Nephron progenitor cell (in vitro differentiated cells): ENCODE measurements at regions not wholly inside any gene's neighbourhood (a gene's known extent, or its start where the extent isn't known, plus 50 kb on each side); places are given as distances from the start of the nearest gene placed in this dataset.

ENCODE experiments used
- DNase-seq: peaks from one replicate; pipeline ENCODE4 v3.0.0; 2021
- H3K27ac Mint-ChIP-seq: 2 replicates; pipeline ENCODE4 v1.8.0; 2021; ENCODE audit warnings: mild to moderate bottlenecking, moderate library complexity, mixed read lengths
- H3K27me3 Mint-ChIP-seq: 2 replicates; pipeline ENCODE4 v1.8.0; 2021; ENCODE audit warnings: mild to moderate bottlenecking, low read depth, mixed read lengths; ENCODE audit not compliant: poor library complexity
- H3K36me3 Mint-ChIP-seq: 2 replicates; pipeline ENCODE4 v1.8.0; 2021; ENCODE audit warnings: low read depth, mixed read lengths
- H3K4me1 Mint-ChIP-seq: 2 replicates; pipeline ENCODE4 v1.8.0; 2021; ENCODE audit warnings: mixed read lengths
- H3K4me3 Mint-ChIP-seq: 2 replicates; pipeline ENCODE4 v1.8.0; 2021; ENCODE audit warnings: mild to moderate bottlenecking, moderate library complexity, mixed read lengths
- H3K9me3 Mint-ChIP-seq: 2 replicates; pipeline ENCODE4 v1.8.0; 2021; ENCODE audit warnings: mild to moderate bottlenecking, moderate library complexity, mixed read lengths
- CTCF ChIP-seq: fragments of 200-600 bp; sonication (generic); IDR thresholded peaks from 2 replicates; pipeline ENCODE4 v1.5.0; 2021; ENCODE audit warnings: antibody characterized with exemption

DNA sequence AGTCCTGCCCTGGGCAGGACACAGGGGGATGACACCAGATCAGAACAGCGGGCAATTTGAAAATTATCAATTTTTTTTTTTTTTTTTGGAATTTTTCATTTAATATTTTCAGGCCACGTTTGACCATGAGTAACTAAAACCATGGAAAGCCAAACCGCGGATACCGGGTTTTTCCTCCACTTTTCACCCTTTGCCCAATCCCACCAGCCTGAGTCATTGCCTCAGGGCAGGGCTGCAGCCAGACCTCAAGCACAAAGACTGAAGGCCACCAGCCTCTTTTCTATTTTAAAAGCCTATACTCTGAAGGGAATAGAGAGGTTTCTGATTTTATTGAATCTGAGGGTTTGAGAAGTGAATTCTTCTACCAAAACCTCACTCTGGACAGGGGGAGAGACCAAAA, 381.1 kb downstream of the IRS1 start:
- Mint-ChIP-seq H3K4me1 (peaks cover 2% of the 10 kb centered on the region), H3K9me3 (no peaks in the 10 kb centered on the region), H3K27me3 (peaks cover 5% of the 10 kb centered on the region), H3K4me3 (no peak overlapping the region), H3K36me3 (no peaks in the 10 kb centered on the region), H3K27ac (no peak overlapping the region)
- no peak for DNase-seq
- no peak for TF ChIP-seq CTCF

DNA sequence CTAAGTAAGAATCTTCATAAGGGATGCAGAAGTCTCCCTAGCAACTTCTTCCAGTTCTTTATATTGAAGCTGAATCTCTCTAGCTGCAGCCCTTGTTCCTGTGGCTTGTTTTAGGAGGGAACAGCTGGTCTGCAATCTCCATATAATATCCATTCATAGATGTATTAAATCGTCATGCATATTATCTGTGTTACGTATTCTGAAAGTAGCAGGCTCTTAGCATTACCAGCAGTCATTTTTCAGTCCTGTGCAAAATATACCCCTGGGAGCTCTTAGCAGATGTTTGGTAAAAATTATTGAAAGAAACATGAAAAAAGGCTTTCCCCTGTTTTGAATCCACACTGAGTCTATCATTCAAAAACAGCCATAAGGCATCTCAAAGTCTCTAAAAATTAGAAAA, 385.3 kb downstream of the IRS1 start:
- H3K36me3 Mint-ChIP-seq = no peaks in the 10 kb centered on the region
- no peaks in the 10 kb centered on the region for H3K9me3 Mint-ChIP-seq
- peaks cover 10% of the 10 kb centered on the region for H3K4me1 Mint-ChIP-seq
- peaks cover 5% of the 10 kb centered on the region for H3K27me3 Mint-ChIP-seq
- DNase-seq = no peak
- TF ChIP-seq CTCF = no peak
- H3K27ac Mint-ChIP-seq = no peak overlapping the region
- H3K4me3 Mint-ChIP-seq = no peak overlapping the region

- Mint-ChIP-seq H3K27me3 (peaks cover 5% of the 10 kb centered on the region), H3K9me3 (no peaks in the 10 kb centered on the region), H3K36me3 (no peaks in the 10 kb centered on the region), H3K4me1 (peaks cover 10% of the 10 kb centered on the region), H3K4me3 (no peak overlapping the region), H3K27ac (no peak overlapping the region)
- TF ChIP-seq CTCF = no peak
- DNase-seq = no peak
These were observed 386.0 kb downstream of the IRS1 start for GRCh38 chr2:226413498-226414130.

DNA sequence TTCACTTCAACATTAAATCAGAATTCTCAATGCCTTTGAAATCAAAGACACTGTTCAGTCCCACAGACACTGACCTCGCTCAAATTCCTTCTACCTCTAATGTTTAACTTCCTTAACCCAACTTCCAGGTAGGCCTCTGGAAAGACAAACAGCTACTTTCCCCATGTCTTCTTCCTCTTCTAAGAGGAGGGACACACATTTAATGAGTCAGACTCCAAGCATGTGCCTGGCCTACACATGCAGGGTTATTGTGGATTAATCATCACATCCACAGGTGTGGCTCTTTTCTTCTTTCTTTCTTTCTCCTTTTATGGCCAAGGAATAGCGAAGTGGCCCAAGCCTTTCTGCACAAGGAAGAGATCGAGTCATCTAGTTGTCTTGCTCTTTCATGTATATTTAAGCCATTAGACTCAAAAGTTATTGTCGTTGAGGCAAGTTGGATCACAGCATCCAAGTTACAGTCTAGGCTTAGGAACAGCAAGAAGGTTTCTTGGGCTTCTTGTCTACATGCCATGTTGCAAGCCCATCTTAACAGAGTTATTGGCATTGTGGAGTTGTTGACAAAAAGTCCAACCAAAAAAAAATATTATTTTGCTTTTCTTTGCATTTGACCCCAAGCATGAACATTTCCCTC, 387.8 kb downstream of the IRS1 start:
- H3K4me1 Mint-ChIP-seq = peaks cover 15% of the 10 kb centered on the region
- DNase-seq = no peak
- H3K27ac Mint-ChIP-seq = no peak overlapping the region
- H3K9me3 Mint-ChIP-seq = no peaks in the 10 kb centered on the region
- peaks cover 5% of the 10 kb centered on the region for H3K27me3 Mint-ChIP-seq
- no peak for TF ChIP-seq CTCF
- H3K36me3 Mint-ChIP-seq = no peaks in the 10 kb centered on the region
- no peak overlapping the region for H3K4me3 Mint-ChIP-seq

DNA sequence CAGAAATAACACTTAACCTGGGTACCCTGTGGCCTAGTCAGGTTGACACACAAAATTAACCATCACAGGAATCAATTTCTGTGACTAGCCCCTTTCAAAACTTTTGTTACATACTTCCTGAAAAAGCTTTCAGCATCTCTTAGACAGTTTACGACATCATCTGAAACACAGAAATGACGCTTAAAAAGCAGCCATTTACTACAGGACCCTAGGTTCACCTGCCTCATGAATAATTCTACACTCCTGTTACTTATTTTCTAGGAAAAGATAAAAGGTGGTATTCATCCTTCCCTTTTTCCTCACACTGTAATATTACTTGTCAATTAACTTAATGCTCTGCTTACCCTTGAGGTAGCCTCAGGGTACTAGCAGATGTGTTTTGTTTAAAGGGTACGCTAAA, 388.4 kb downstream of the IRS1 start:
- TF ChIP-seq CTCF = no peak
- Mint-ChIP-seq H3K27me3 (peaks cover 5% of the 10 kb centered on the region), H3K4me1 (peaks cover 21% of the 10 kb centered on the region), H3K27ac (peak overlapping the region; percentile 82), H3K36me3 (no peaks in the 10 kb centered on the region), H3K9me3 (no peaks in the 10 kb centered on the region), H3K4me3 (no peak overlapping the region)
- DNase-seq = no peak

DNA sequence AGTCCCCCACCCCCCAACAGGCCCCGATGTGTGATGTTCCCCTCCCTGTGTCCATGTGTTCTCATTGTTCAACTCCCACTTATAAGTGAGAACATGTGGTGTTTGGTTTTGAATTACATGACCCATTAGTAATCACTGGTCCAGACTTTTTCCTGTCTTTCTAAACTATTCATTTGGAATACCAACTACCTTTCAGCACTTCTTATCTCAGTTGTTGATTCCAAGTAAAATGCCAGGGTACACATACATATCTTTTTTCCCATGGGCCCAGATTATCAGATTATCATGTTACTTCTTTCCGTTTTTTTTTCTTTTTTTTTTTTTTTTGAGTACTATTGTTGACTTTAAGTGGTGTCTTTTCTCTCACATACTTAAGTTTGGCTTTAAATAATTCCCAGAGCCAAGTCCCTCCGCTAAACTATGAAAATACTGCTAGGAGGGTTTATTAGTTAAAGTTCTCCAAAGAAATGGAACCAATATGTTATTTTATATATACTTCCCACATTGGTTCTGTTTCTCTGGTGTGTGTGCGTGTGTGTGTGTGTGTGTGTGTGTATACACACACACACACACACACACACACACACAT, 389.3 kb downstream of the IRS1 start:
- Mint-ChIP-seq H3K27ac (no peak overlapping the region), H3K9me3 (no peaks in the 10 kb centered on the region), H3K4me1 (peaks cover 25% of the 10 kb centered on the region), H3K36me3 (no peaks in the 10 kb centered on the region), H3K4me3 (no peak overlapping the region), H3K27me3 (peaks cover 5% of the 10 kb centered on the region)
- TF ChIP-seq CTCF = no peak
- DNase-seq = no peak
